ENCODE measurements at regions not wholly inside any gene's neighbourhood (a gene's known extent, or its start where the extent isn't known, plus 50 kb on each side); places are given as distances from the start of the nearest gene placed in this dataset.

- Histone ChIP-seq H3K23ac (ENCODE audit: insufficient read length) (no peak overlapping the region), H2BK5ac (ENCODE audit: low read depth, low read length) (no peak overlapping the region), H3K36me3 (ENCODE audit: control insufficient read depth in 2 of 4, insufficient read depth in 4 of 4, low read length in 3 of 4) (no peaks in the 10 kb centered on the region), H3K56ac (replicated peaks; ENCODE audit: insufficient read length, low read depth, low read length) (no peak overlapping the region), H3K79me2 (ENCODE audit: control insufficient read depth in 1 of 2, insufficient read depth in 2 of 2, low read length in 2 of 2) (no peaks in the 10 kb centered on the region), H2BK120ac (replicated peaks; ENCODE audit: low read depth, low read length) (no peak overlapping the region), H3K9ac (replicated peaks in 1 of 4; ENCODE audit: extremely low read depth in 1 of 4, low read depth in 3 of 4, low read length in 3 of 4) (no peak overlapping the region), H3K27ac (ENCODE audit: low read depth, low read length) (no peak overlapping the region), H3K14ac (ENCODE audit: insufficient read length) (no peak overlapping the region), H3K4ac (replicated peaks; ENCODE audit: insufficient read length, low read depth, low read length) (no peak overlapping the region), H3K4me3 (ENCODE audit: extremely low read depth in 1 of 4, insufficient read depth in 2 of 4, low read depth in 3 of 4, low read length in 4 of 4) (no peak overlapping the region), H4K8ac (ENCODE audit: extremely low read depth, insufficient read depth, low read length) (no peak overlapping the region), H2BK20ac (ENCODE audit: low read length) (no peak overlapping the region), H3K4me1 (replicated peaks in 1 of 4; ENCODE audit: control insufficient read depth in 3 of 4, insufficient read depth in 4 of 4, low read length in 3 of 4) (no peaks in the 10 kb centered on the region), H4K91ac (replicated peaks; ENCODE audit: insufficient read length, low read length) (no peak overlapping the region), H3K79me1 (ENCODE audit: low read depth, low read length) (no peaks in the 10 kb centered on the region), H2BK12ac (ENCODE audit: low read depth, low read length) (no peak overlapping the region), H3K23me2 (ENCODE audit: low read depth, low read length) (no peaks in the 10 kb centered on the region), H3K27me3 (replicated peaks in 1 of 4; ENCODE audit: control insufficient read depth in 3 of 4, extremely low read depth in 1 of 4, insufficient read depth in 3 of 4, low read length in 3 of 4) (peaks cover 0 to 1% (median 0%) of the 10 kb centered on the region in 4 experiments; a peak in 1 of 7 replicates), H2AFZ (ENCODE audit: low read length) (no peak overlapping the region), H4K20me1 (replicated peaks in 1 of 2; ENCODE audit: control insufficient read depth in 1 of 2, insufficient read depth in 2 of 2, low read length in 2 of 2) (no peaks in the 10 kb centered on the region), H2AK5ac (ENCODE audit: low read depth, low read length) (no peak overlapping the region), H4K5ac (ENCODE audit: insufficient read length, low read depth, low read length) (no peak overlapping the region), H2BK15ac (ENCODE audit: low read length) (no peak overlapping the region), H3K9me3 (ENCODE audit: insufficient read depth in 2 of 2, low read depth in 1 of 2, low read length in 1 of 2) (no peaks in the 10 kb centered on the region; a peak in 1 of 4 replicates), H3K4me2 (ENCODE audit: insufficient read depth in 1 of 2, low read depth in 2 of 2, low read length in 2 of 2) (no peak overlapping the region), H3K18ac (ENCODE audit: extremely low read depth, low read length) (no peak overlapping the region)
- DNase-seq (ENCODE audit: low read depth in 1 of 2, low spot score in 2 of 2) (no peak), FAIRE-seq (no peak)
- TF ChIP-seq ASH2L (IDR thresholded peaks at IDR 0.05; ENCODE audit: low read length) (no peak), EGR1 (IDR thresholded peaks at IDR 0.05; ENCODE audit: borderline replicate concordance, low read depth, low read length) (no peak), KDM4A (IDR thresholded peaks at IDR 0.05; ENCODE audit: low read depth, low read length, severe bottlenecking) (no peak), ATF2 (IDR thresholded peaks at IDR 0.05; ENCODE audit: low read length) (no peak), BCL11A (IDR thresholded peaks at IDR 0.05; ENCODE audit: low read depth in 2 of 2, low read length in 2 of 2) (no peak)
- ChIA-PET POLR2A (ENCODE audit: partially characterized antibody) (no interaction called here), CTCF (ENCODE audit: partially characterized antibody) (no interaction called here)
- WGBS, 2 experiments (ENCODE audit: extremely low coverage in 1 of 2, insufficient coverage in 1 of 2, insufficient read length in 1 of 2, insufficient replicate concordance in 2 of 2, low coverage in 1 of 2, low lambda C conversion rate in 2 of 2, missing lambda C conversion rate in 1 of 2) = 93% methylated on average over 5 of the region's 5 CpGs; no CpG with 5 or more reads in 1 of the 2 experiments
Observed at GRCh38 chr4:29596228-29596627, 1123.9 kb upstream of the PCDH7 start.
